HG03135 (cell line): ENCODE measurements at regions not wholly inside any gene's neighbourhood (a gene's known extent, or its start where the extent isn't known, plus 50 kb on each side); places are given as distances from the start of the nearest gene placed in this dataset.

Source experiments
- ATAC-seq: cut with Tn5 transposase; IDR thresholded peaks from one replicate; pipeline ENCODE4 v1.9.1; 2021; ENCODE audit warnings: mild to moderate bottlenecking, moderate library complexity; ENCODE audit not compliant: unreplicated experiment

GRCh38 chr2:128754246-128754724 lies 435.6 kb upstream of the HS6ST1 start:
- ATAC-seq: peak; percentile 87

- ATAC-seq: no peak
These were observed 437.2 kb upstream of the HS6ST1 start for GRCh38 chr2:128755695-128756364.

- ATAC-seq: no peak
These were observed 437.7 kb upstream of the HS6ST1 start for GRCh38 chr2:128756365-128756717.

GRCh38 chr2:128765811-128766210 lies 447.1 kb upstream of the HS6ST1 start:
- ATAC-seq: no peak

GRCh38 chr2:128768041-128768440 lies 449.4 kb upstream of the HS6ST1 start:
- no peak for ATAC-seq

GRCh38 chr2:128769457-128770142 lies 450.9 kb upstream of the HS6ST1 start:
- no peak for ATAC-seq

- no peak for ATAC-seq
These were observed 451.7 kb upstream of the HS6ST1 start for GRCh38 chr2:128770143-128771085.

GRCh38 chr2:128771401-128771800 lies 452.7 kb upstream of the HS6ST1 start:
- no peak for ATAC-seq

- no peak for ATAC-seq
These were observed 454.0 kb upstream of the HS6ST1 start for GRCh38 chr2:128772671-128773070.

- ATAC-seq: no peak
These were observed 455.1 kb upstream of the HS6ST1 start for GRCh38 chr2:128773641-128774319.

- no peak for ATAC-seq
These were observed 455.9 kb upstream of the HS6ST1 start for GRCh38 chr2:128774320-128775216.

- no peak for ATAC-seq
These were observed 456.7 kb upstream of the HS6ST1 start for GRCh38 chr2:128775217-128775913.

- no peak for ATAC-seq
These were observed 457.2 kb upstream of the HS6ST1 start for GRCh38 chr2:128775914-128776285.

- ATAC-seq: no peak
These were observed 458.0 kb upstream of the HS6ST1 start for GRCh38 chr2:128776461-128777195.

- ATAC-seq: no peak
These were observed 458.7 kb upstream of the HS6ST1 start for GRCh38 chr2:128777196-128778035.

- ATAC-seq: no peak
These were observed 460.2 kb upstream of the HS6ST1 start for GRCh38 chr2:128778843-128779242.

GRCh38 chr2:128779301-128780095 lies 460.8 kb upstream of the HS6ST1 start:
- no peak for ATAC-seq
